Ishikawa (cell line): ENCODE measurements at regions not wholly inside any gene's neighbourhood (a gene's known extent, or its start where the extent isn't known, plus 50 kb on each side); places are given as distances from the start of the nearest gene placed in this dataset.

Experiments
- CREB1 ChIP-seq: IDR thresholded peaks from 2 replicates; pipeline ENCODE4 v1.6.1; 2012; ENCODE audit warnings: low read depth
- EGR1 ChIP-seq: IDR thresholded peaks from 2 replicates; pipeline ENCODE4 v1.6.1; 2012
- EP300 ChIP-seq: IDR thresholded peaks from 2 replicates; pipeline ENCODE4 v1.6.1; 2012; ENCODE audit warnings: borderline replicate concordance
- NFIC ChIP-seq: IDR thresholded peaks from 2 replicates; pipeline ENCODE4 v1.6.1; 2012
- RAD21 ChIP-seq: IDR thresholded peaks from 2 replicates; pipeline ENCODE4 v1.6.1; 2012; ENCODE audit warnings: low read depth
- REST ChIP-seq: IDR thresholded peaks from 2 replicates; pipeline ENCODE4 v1.6.1; 2012; ENCODE audit warnings: low read depth, mild to moderate bottlenecking
- TAF1 ChIP-seq: IDR thresholded peaks from 2 replicates; pipeline ENCODE4 v1.6.1; 2012; ENCODE audit warnings: low read depth, mild to moderate bottlenecking
- TCF12 ChIP-seq: IDR thresholded peaks from 2 replicates; pipeline ENCODE4 v1.6.1; 2012; ENCODE audit warnings: low read depth
- TEAD4 ChIP-seq: IDR thresholded peaks from 2 replicates; pipeline ENCODE4 v1.6.1; 2012
- TF ChIP-seq, protein P1 (sequence below): IDR thresholded peaks from 2 replicates; pipeline ENCODE4 v1.6.1; 2012
- TF ChIP-seq, protein P2 (sequence below): IDR thresholded peaks from 2 replicates; pipeline ENCODE4 v1.6.1; 2012

DNA sequence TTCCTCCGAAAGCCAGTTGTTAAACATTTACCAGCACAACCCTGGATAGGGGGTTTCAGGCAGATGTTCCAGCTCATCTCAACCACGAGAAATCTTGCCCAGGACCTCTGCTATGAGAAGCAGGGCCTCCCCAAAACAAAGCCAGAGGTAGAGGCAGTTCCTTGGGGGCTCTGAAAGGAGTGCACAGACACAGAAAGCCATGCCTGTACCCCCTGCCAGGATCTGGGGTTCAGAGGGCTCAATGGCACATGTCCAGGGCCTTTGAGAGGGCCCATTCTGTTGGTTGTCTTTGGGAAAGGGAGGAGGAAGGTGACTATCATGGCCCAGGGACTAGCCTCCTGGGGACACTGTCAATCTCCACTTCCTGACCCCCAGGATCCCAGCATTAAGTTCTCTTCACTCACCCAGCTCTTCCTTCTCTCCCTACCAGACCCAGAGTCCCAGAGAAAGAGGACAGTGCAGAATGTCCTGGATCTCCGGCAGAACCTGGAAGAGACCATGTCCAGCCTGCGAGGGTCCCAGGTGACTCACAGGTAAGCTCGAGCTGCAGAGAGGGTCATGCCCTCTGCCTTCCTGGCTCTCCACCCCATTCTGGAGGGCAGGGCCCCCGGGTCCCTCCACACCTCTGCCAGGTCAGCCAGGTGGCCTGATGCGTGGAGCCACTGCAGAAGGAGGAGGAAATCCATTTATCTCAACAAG lies 116.4 kb upstream of the IPO9 start:
- no peak for TF ChIP-seq RAD21
- no peak for TF ChIP-seq NFIC
- no peak for TF ChIP-seq TCF12
- no peak for TF ChIP-seq REST
- TF ChIP-seq, protein P1, sequence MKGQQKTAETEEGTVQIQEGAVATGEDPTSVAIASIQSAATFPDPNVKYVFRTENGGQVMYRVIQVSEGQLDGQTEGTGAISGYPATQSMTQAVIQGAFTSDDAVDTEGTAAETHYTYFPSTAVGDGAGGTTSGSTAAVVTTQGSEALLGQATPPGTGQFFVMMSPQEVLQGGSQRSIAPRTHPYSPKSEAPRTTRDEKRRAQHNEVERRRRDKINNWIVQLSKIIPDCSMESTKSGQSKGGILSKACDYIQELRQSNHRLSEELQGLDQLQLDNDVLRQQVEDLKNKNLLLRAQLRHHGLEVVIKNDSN: no peak
- TF ChIP-seq EGR1: no peak
- no peak for TF ChIP-seq TAF1
- no peak for TF ChIP-seq EP300
- TF ChIP-seq, protein P2, sequence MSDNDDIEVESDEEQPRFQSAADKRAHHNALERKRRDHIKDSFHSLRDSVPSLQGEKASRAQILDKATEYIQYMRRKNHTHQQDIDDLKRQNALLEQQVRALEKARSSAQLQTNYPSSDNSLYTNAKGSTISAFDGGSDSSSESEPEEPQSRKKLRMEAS: no peak
- TF ChIP-seq TEAD4: no peak
- TF ChIP-seq CREB1: no peak
